Left ventricle myocardium superior (tissue), 1 donor: ENCODE measurements at regions not wholly inside any gene's neighbourhood (a gene's known extent, or its start where the extent isn't known, plus 50 kb on each side); places are given as distances from the start of the nearest gene placed in this dataset.

ENCODE experiments used
- ATAC-seq: fragments of 200-7000 bp; cut with Tn5 transposase; one replicate; pipeline ENCODE4 v1.9.1; 2020; ENCODE audit warnings: mild to moderate bottlenecking, moderate library complexity
- DNase-seq: peaks from one replicate; pipeline ENCODE4 v3.0.0-alpha.2; 2020
- intact Hi-C: fragments of 100-400 bp; cut with micrococcal nuclease; formaldehyde crosslinking; loops from one replicate; pipeline ENCODE4 v1.11.0; 2022
- donor health status: DM: no; HTN: yes; CAD: no; lungs with severe emphysema.

GRCh38 chr21:26412885-26413284 lies 160.2 kb downstream of the CYYR1 start:
- intact Hi-C loops, result no loop called here
- ATAC-seq (no peak), DNase-seq (no peak)

- DNase-seq, result no peak
- ATAC-seq, result no peak
- intact Hi-C loops, result no loop called here
Measured at GRCh38 chr21:26409735-26410134, 163.4 kb downstream of the CYYR1 start.

- DNase-seq (no peak), ATAC-seq (no peak)
- intact Hi-C loops, result no loop called here
Measured at GRCh38 chr21:26408511-26408910, 164.6 kb downstream of the CYYR1 start.

- no peak for DNase-seq
- no peak for ATAC-seq
- intact Hi-C loops, result no loop called here
Measured at GRCh38 chr21:26406526-26406925, 166.6 kb downstream of the CYYR1 start.

- DNase-seq, result no peak
- no peak for ATAC-seq
- intact Hi-C loops, result no loop called here
Measured at GRCh38 chr21:26405735-26406361, 167.2 kb downstream of the CYYR1 start.

GRCh38 chr21:26405071-26405470 lies 168.0 kb downstream of the CYYR1 start:
- intact Hi-C loops, result no loop called here
- ATAC-seq, result no peak
- DNase-seq, result no peak

GRCh38 chr21:26404288-26404687 lies 168.8 kb downstream of the CYYR1 start:
- DNase-seq (no peak), ATAC-seq (no peak)
- intact Hi-C loops, result no loop called here

GRCh38 chr21:26403321-26403720 lies 169.8 kb downstream of the CYYR1 start:
- intact Hi-C loops, result no loop called here
- ATAC-seq (no peak), DNase-seq (no peak)

GRCh38 chr21:26397545-26397944 lies 175.5 kb downstream of the CYYR1 start:
- DNase-seq (no peak), ATAC-seq (no peak)
- intact Hi-C loops, result no loop called here

GRCh38 chr21:26394341-26394740 lies 178.7 kb downstream of the CYYR1 start:
- ATAC-seq (no peak), DNase-seq (no peak)
- intact Hi-C loops, result no loop called here

- ATAC-seq, result no peak
Measured at GRCh38 chr21:26391166-26391565, 181.9 kb downstream of the CYYR1 start.

GRCh38 chr21:26389971-26390641 lies 183.0 kb downstream of the CYYR1 start:
- intact Hi-C loops, result no loop called here
- ATAC-seq (no peak), DNase-seq (no peak)

More at GRCh38 chr21:26391166-26391565, 181.9 kb downstream of the CYYR1 start:
- intact Hi-C loops, result no loop called here
- DNase-seq, result no peak

GRCh38 chr21:26388731-26389231 lies 184.3 kb downstream of the CYYR1 start:
- DNase-seq (no peak), ATAC-seq (no peak)
- intact Hi-C loops, result no loop called here

- intact Hi-C loops, result no loop called here
- DNase-seq, result no peak
Measured at GRCh38 chr21:26385721-26386120, 187.4 kb downstream of the CYYR1 start.

GRCh38 chr21:26379561-26379960 lies 193.5 kb downstream of the CYYR1 start:
- ATAC-seq (no peak), DNase-seq (no peak)
- intact Hi-C loops, result no loop called here

More at GRCh38 chr21:26385721-26386120, 187.4 kb downstream of the CYYR1 start:
- ATAC-seq, result no peak

GRCh38 chr21:26377111-26377694 lies 195.9 kb downstream of the CYYR1 start:
- intact Hi-C loops, result no loop called here
- DNase-seq, result no peak
- no peak for ATAC-seq

GRCh38 chr21:26374817-26375216 lies 198.3 kb downstream of the CYYR1 start:
- ATAC-seq, result no peak
- intact Hi-C loops, result no loop called here
- DNase-seq, result no peak

GRCh38 chr21:26368591-26369320 lies 198.2 kb upstream of the APP start:
- no peak for ATAC-seq
- intact Hi-C loops, result no loop called here
- DNase-seq, result no peak

- no peak for ATAC-seq
- intact Hi-C loops, result no loop called here
- no peak for DNase-seq
Measured at GRCh38 chr21:26366781-26367180, 196.2 kb upstream of the APP start.

- intact Hi-C loops, result no loop called here
- ATAC-seq (no peak), DNase-seq (no peak)
Measured at GRCh38 chr21:26365849-26366248, 195.3 kb upstream of the APP start.
